DND-41 (cell line): ENCODE measurements at regions not wholly inside any gene's neighbourhood (a gene's known extent, or its start where the extent isn't known, plus 50 kb on each side); places are given as distances from the start of the nearest gene placed in this dataset.

Source experiments
- ATAC-seq: fragments of 200-7000 bp; cut with Tn5 transposase; 3 replicates; pipeline ENCODE4 v1.9.1; 2021; ENCODE audit warnings: low read depth; ENCODE audit not compliant: insufficient read depth
- DNase-seq: peaks from one replicate; pipeline ENCODE4 v3.0.0-alpha.2; 2020
- H2AFZ ChIP-seq: 2 replicates; pipeline ENCODE4 v1.6.0; 2012; ENCODE audit warnings: low read depth, low read length
- H3K27ac ChIP-seq: 2 replicates; pipeline ENCODE4 v1.5.1; 2012; ENCODE audit warnings: low read length, inconsistent platforms
- H3K27me3 ChIP-seq: fragments of 200-600 bp; sonication (generic); 2 replicates; pipeline ENCODE4 v1.6.0; 2012; ENCODE audit warnings: low read length, mild to moderate bottlenecking, inconsistent platforms; ENCODE audit not compliant: insufficient read depth, poor library complexity
- H3K36me3 ChIP-seq: 2 replicates; pipeline ENCODE4 v1.5.1; 2012; ENCODE audit warnings: low read length, inconsistent platforms; ENCODE audit not compliant: insufficient read depth
- H3K4me1 ChIP-seq: 2 replicates; pipeline ENCODE4 v1.5.1; 2012; ENCODE audit warnings: mild to moderate bottlenecking, low read length; ENCODE audit not compliant: insufficient read depth
- H3K4me2 ChIP-seq: 2 replicates; pipeline ENCODE4 v1.6.0; 2012; ENCODE audit warnings: mild to moderate bottlenecking, moderate library complexity, low read length, inconsistent platforms; ENCODE audit not compliant: insufficient read depth
- H3K4me3 ChIP-seq, 2 experiments: fragments of 200-600 bp in 1 of 2; shearing (Covaris generic) in 1 of 2; 2 replicates each; pipeline ENCODE4 v1.5.1; 2012 to 2016; ENCODE audit warnings: inconsistent platforms in 2 of 2, low read length in 2 of 2, mild to moderate bottlenecking in 2 of 2, low read depth in 1 of 2, moderate library complexity in 1 of 2
- H3K79me2 ChIP-seq: 2 replicates; pipeline ENCODE4 v1.6.0; 2012; ENCODE audit warnings: low read length, inconsistent platforms; ENCODE audit not compliant: insufficient read depth
- H3K9ac ChIP-seq: 2 replicates; pipeline ENCODE4 v1.6.0; 2012; ENCODE audit warnings: low read depth, mild to moderate bottlenecking, inconsistent platforms, low read length, moderate library complexity
- H3K9me3 ChIP-seq: 2 replicates; pipeline ENCODE4 v1.5.1; 2012; ENCODE audit warnings: low read length, moderate library complexity, mild to moderate bottlenecking, inconsistent platforms; ENCODE audit not compliant: insufficient read depth, severe bottlenecking
- H4K20me1 ChIP-seq: 2 replicates; pipeline ENCODE4 v1.6.0; 2012; ENCODE audit warnings: low read length; ENCODE audit not compliant: insufficient read depth
- EZH2 ChIP-seq: IDR thresholded peaks from 3 replicates; pipeline ENCODE4 v1.6.1; 2012; ENCODE audit warnings: borderline replicate concordance, low read depth, mild to moderate bottlenecking, moderate library complexity, low read length, inconsistent platforms; ENCODE audit not compliant: severe bottlenecking
- TF ChIP-seq, protein P1 (sequence below): IDR thresholded peaks from 2 replicates; pipeline ENCODE4 v1.5.1; 2012; ENCODE audit warnings: borderline replicate concordance, low read length, moderate library complexity, mild to moderate bottlenecking; ENCODE audit not compliant: poor library complexity, severe bottlenecking; ENCODE audit errors: extremely low read depth

DNA sequence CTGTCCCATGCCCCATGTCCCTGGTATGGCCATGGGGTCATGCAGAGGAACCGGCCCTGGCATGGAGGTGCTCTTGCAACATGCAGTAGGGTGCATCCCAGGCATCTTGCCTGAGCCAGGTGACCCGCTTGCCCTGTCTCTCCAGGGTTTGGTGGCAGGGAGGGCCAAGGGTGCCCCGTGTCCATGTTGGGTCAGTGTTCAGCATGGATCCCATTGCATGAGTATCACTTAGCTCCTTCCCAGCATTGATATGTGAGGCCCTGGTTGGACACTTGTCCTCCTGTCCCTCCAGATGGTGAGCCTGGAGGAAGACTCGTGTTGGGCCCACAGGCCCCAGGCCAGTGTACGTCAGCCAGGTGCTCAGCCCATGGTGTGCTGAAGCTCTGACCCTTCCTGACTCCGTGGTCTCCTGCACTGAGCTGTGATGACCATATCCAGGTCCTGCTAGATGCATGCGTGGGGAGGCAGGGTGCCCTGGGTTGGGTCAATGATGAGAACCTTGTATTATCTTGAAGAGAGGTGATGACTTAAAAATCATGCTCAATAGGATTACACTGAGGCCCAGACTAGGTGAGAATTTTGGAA is 205.0 kb downstream of the UBE3A start:
- H3K9me3 ChIP-seq, result peaks cover 19% of the 10 kb centered on the region
- H3K79me2 ChIP-seq, result no peaks in the 10 kb centered on the region
- H3K9ac ChIP-seq, result no peak overlapping the region
- no peak for DNase-seq
- H4K20me1 ChIP-seq, result no peaks in the 10 kb centered on the region
- H3K27me3 ChIP-seq, result no peaks in the 10 kb centered on the region
- H3K36me3 ChIP-seq, result no peaks in the 10 kb centered on the region
- no peaks in the 10 kb centered on the region for H3K4me1 ChIP-seq
- no peak overlapping the region for H3K27ac ChIP-seq
- no peak for TF ChIP-seq EZH2
- TF ChIP-seq, protein P1, sequence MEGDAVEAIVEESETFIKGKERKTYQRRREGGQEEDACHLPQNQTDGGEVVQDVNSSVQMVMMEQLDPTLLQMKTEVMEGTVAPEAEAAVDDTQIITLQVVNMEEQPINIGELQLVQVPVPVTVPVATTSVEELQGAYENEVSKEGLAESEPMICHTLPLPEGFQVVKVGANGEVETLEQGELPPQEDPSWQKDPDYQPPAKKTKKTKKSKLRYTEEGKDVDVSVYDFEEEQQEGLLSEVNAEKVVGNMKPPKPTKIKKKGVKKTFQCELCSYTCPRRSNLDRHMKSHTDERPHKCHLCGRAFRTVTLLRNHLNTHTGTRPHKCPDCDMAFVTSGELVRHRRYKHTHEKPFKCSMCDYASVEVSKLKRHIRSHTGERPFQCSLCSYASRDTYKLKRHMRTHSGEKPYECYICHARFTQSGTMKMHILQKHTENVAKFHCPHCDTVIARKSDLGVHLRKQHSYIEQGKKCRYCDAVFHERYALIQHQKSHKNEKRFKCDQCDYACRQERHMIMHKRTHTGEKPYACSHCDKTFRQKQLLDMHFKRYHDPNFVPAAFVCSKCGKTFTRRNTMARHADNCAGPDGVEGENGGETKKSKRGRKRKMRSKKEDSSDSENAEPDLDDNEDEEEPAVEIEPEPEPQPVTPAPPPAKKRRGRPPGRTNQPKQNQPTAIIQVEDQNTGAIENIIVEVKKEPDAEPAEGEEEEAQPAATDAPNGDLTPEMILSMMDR, result no peak
- no peak overlapping the region for H2AFZ ChIP-seq
- no peak overlapping the region for H3K4me3 ChIP-seq
- ATAC-seq, result no peak
- no peak overlapping the region for H3K4me2 ChIP-seq

DNA sequence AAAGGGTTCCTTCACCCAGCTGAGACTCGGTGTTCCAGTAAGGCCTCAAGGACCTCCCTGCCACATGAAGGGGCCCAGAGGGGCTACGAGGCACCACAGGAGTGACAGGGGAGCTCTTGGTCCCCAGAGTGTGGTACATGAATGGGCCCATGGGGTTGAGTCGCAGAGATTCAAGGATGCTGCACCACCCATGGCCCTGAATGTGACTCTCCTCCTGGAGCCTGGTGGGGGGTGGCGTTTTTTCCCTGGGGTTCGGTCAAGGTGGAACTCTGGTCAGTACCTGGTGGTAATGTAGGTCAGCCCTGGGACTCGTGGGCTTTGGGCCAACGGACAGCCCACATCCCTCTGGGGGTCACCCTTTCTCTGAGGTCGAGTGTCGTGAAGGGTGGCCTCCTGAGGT is 204.0 kb downstream of the UBE3A start:
- H3K79me2 ChIP-seq, result no peaks in the 10 kb centered on the region
- H3K36me3 ChIP-seq, result no peaks in the 10 kb centered on the region
- H4K20me1 ChIP-seq, result no peaks in the 10 kb centered on the region
- H3K4me3 ChIP-seq, result no peak overlapping the region
- H3K4me1 ChIP-seq, result no peaks in the 10 kb centered on the region
- H3K27me3 ChIP-seq, result no peaks in the 10 kb centered on the region
- no peak overlapping the region for H2AFZ ChIP-seq
- no peak overlapping the region for H3K9ac ChIP-seq
- DNase-seq (no peak), ATAC-seq (no peak)
- TF ChIP-seq, protein P1, result no peak
- TF ChIP-seq EZH2, result no peak
- H3K27ac ChIP-seq, result no peak overlapping the region
- peaks cover 15% of the 10 kb centered on the region for H3K9me3 ChIP-seq
- H3K4me2 ChIP-seq, result no peak overlapping the region

DNA sequence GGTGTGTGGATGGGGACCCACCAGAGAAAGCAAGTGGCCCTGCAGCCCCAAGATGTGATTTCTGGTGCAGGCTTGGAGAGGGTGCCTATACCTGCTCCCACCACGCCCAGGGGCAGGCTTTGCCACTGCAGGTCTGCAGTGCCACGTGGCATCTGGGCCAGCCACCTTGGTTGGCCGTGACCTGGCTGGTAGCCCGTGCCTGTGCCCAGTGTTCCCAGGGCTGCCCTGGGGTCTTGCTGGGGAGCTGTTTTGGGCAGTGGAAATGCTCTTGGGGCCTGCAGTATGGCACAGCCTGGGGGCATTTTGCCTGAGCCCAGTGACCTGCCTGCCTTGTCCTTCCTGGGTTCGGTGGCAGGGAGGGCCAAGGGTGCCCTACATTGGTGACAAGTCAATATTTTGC is 203.4 kb downstream of the UBE3A start:
- no peak for ATAC-seq
- peaks cover 15% of the 10 kb centered on the region for H3K9me3 ChIP-seq

More for the DNA sequence above, 203.4 kb downstream of the UBE3A start:
- no peak overlapping the region for H3K27ac ChIP-seq
- TF ChIP-seq, protein P1, result no peak
- no peak for TF ChIP-seq EZH2
- no peaks in the 10 kb centered on the region for H3K79me2 ChIP-seq
- no peak overlapping the region for H2AFZ ChIP-seq
- no peaks in the 10 kb centered on the region for H3K4me1 ChIP-seq
- no peak overlapping the region for H3K4me2 ChIP-seq
- H3K4me3 ChIP-seq, result no peak overlapping the region
- H3K27me3 ChIP-seq, result no peaks in the 10 kb centered on the region
- H3K36me3 ChIP-seq, result no peaks in the 10 kb centered on the region
- no peak overlapping the region for H3K9ac ChIP-seq
- H4K20me1 ChIP-seq, result no peaks in the 10 kb centered on the region
- DNase-seq, result no peak
